Esophagus muscularis mucosa (tissue), 3 donors: ENCODE measurements at regions not wholly inside any gene's neighbourhood (a gene's known extent, or its start where the extent isn't known, plus 50 kb on each side); places are given as distances from the start of the nearest gene placed in this dataset.

Source experiments
- POLR2AphosphoS5 ChIP-seq, 2 donors: sonication (generic); formaldehyde crosslinking; IDR thresholded peaks; one replicate each; pipeline ENCODE4 v1.6.1; 2017; ENCODE audit warnings: antibody characterized with exemption in 2 of 2
- TF ChIP-seq, protein P1 (sequence below), 3 experiments: fragments of 200-600 bp in 2 of 3; fragments of 450-650 bp in 1 of 3; sonication (generic) in 2 of 3; IDR thresholded peaks; one replicate each; pipeline ENCODE4 v1.5.1; 2017 to 2019; ENCODE audit warnings: antibody characterized with exemption in 3 of 3, mild to moderate bottlenecking in 2 of 3, moderate library complexity in 1 of 3

DNA sequence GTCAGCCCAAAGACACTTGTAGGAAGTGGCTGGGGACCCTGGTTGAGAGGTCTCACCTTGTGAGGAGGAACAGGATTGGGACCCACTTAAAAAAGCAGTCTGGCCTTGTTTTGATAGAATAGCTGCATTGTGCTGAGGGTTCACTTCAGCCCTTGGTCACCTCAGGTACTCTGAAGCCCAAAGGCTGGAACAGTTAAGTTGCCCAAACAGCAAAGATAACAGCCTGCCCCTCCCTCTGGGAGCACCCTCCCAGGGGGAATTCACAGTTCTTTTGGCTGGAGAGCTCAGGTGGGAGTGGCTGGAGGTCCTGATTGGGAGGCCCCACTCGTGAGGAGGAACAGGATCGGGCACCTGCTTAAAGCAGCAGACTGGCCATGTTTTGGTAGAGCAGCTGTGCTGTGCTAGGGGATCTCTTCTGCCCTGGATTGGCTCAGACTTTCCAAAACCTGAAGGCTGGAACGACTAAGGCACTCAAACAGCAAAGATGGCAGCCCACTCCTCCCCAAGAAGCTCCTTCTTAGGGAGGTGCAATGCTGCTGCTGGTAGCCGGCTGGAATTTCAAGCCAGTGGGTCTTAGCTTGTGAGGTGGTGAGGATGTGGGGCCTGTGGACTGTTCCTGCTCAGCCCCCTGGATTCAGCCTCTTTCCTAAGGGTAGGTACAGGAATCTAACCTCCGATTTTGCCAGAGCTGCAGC, 143.8 kb upstream of the SLC38A2 start:
- TF ChIP-seq, protein P1, sequence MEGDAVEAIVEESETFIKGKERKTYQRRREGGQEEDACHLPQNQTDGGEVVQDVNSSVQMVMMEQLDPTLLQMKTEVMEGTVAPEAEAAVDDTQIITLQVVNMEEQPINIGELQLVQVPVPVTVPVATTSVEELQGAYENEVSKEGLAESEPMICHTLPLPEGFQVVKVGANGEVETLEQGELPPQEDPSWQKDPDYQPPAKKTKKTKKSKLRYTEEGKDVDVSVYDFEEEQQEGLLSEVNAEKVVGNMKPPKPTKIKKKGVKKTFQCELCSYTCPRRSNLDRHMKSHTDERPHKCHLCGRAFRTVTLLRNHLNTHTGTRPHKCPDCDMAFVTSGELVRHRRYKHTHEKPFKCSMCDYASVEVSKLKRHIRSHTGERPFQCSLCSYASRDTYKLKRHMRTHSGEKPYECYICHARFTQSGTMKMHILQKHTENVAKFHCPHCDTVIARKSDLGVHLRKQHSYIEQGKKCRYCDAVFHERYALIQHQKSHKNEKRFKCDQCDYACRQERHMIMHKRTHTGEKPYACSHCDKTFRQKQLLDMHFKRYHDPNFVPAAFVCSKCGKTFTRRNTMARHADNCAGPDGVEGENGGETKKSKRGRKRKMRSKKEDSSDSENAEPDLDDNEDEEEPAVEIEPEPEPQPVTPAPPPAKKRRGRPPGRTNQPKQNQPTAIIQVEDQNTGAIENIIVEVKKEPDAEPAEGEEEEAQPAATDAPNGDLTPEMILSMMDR (IDR thresholded peaks at IDR 0.05) = no peak
- TF ChIP-seq POLR2AphosphoS5 (IDR thresholded peaks at IDR 0.05) = no peak
